HG03354 (cell line): ENCODE measurements at regions not wholly inside any gene's neighbourhood (a gene's known extent, or its start where the extent isn't known, plus 50 kb on each side); places are given as distances from the start of the nearest gene placed in this dataset.

Experiments
- ATAC-seq: cut with Tn5 transposase; IDR thresholded peaks from one replicate; pipeline ENCODE4 v1.9.1; 2021; ENCODE audit warnings: mild to moderate bottlenecking; ENCODE audit not compliant: unreplicated experiment, poor library complexity, severe bottlenecking

GRCh38 chr9:86801246-86801645 is 146.1 kb downstream of the GAS1 start:
- no peak for ATAC-seq

- no peak for ATAC-seq
Observed at GRCh38 chr9:86800681-86801080, 146.6 kb downstream of the GAS1 start.

- ATAC-seq, result no peak
Observed at GRCh38 chr9:86798966-86799365, 148.3 kb downstream of the GAS1 start.

GRCh38 chr9:86796666-86797065 is 150.6 kb downstream of the GAS1 start:
- no peak for ATAC-seq

- ATAC-seq, result no peak
Observed at GRCh38 chr9:86795823-86796553, 151.3 kb downstream of the GAS1 start.

GRCh38 chr9:86795047-86795442 is 152.3 kb downstream of the GAS1 start:
- no peak for ATAC-seq

GRCh38 chr9:86794391-86795046 is 152.8 kb downstream of the GAS1 start:
- no peak for ATAC-seq

GRCh38 chr9:86792136-86792535 is 155.2 kb downstream of the GAS1 start:
- peak; percentile 43 for ATAC-seq

- no peak for ATAC-seq
Observed at GRCh38 chr9:86790805-86791204, 156.5 kb downstream of the GAS1 start.

- no peak for ATAC-seq
Observed at GRCh38 chr9:86788456-86788855, 158.8 kb downstream of the GAS1 start.

GRCh38 chr9:86783884-86784283 is 163.4 kb downstream of the GAS1 start:
- ATAC-seq, result no peak

GRCh38 chr9:86782831-86783230 is 164.5 kb downstream of the GAS1 start:
- no peak for ATAC-seq

GRCh38 chr9:86778761-86779160 is 168.5 kb downstream of the GAS1 start:
- ATAC-seq, result no peak

- ATAC-seq, result no peak
Observed at GRCh38 chr9:86775718-86776117, 171.6 kb downstream of the GAS1 start.

- ATAC-seq, result no peak
Observed at GRCh38 chr9:86774116-86774515, 173.2 kb downstream of the GAS1 start.

- ATAC-seq, result no peak
Observed at GRCh38 chr9:86773422-86773945, 173.8 kb downstream of the GAS1 start.

GRCh38 chr9:86772635-86772993 is 174.7 kb downstream of the GAS1 start:
- ATAC-seq, result no peak

- ATAC-seq, result no peak
Observed at GRCh38 chr9:86771941-86772634, 175.2 kb downstream of the GAS1 start.

GRCh38 chr9:86771420-86771819 is 175.9 kb downstream of the GAS1 start:
- no peak for ATAC-seq

- no peak for ATAC-seq
Observed at GRCh38 chr9:86768709-86769108, 178.6 kb downstream of the GAS1 start.

- ATAC-seq, result no peak
Observed at GRCh38 chr9:86768020-86768419, 179.3 kb downstream of the GAS1 start.
